H1 (cell line): ENCODE measurements at regions not wholly inside any gene's neighbourhood (a gene's known extent, or its start where the extent isn't known, plus 50 kb on each side); places are given as distances from the start of the nearest gene placed in this dataset.

Experiments used
- CTCF ChIA-PET: fragments of 300-600 bp; sonication (Branson Sonifier 250); formaldehyde crosslinking; loops from one replicate; lab custom pipeline; 2021; ENCODE audit not compliant: partially characterized antibody; lab: Charles Lee
- POLR2A ChIA-PET: fragments of 300-600 bp; sonication (Branson Sonifier 250); formaldehyde crosslinking; loops from one replicate; lab custom pipeline; 2021; ENCODE audit warnings: inconsistent platforms; ENCODE audit not compliant: partially characterized antibody; lab: Charles Lee
- DNase-seq, 2 experiments: peaks; one replicate each; pipeline versions ENCODE4 v3.0.0 to v3.0.0-alpha.2; 2010 to 2022; ENCODE audit warnings: low spot score in 2 of 2, low read depth in 1 of 2, mixed read lengths in 1 of 2
- FAIRE-seq: peaks from 2 replicates; lab custom pipeline; 2011; peaks lifted over from hg19 to GRCh38; lab: Jason Lieb, UNC
- H2AFZ ChIP-seq: 2 replicates; pipeline ENCODE4 v1.8.1; 2012; ENCODE audit warnings: low read length, inconsistent platforms
- H2AK5ac ChIP-seq: 2 replicates; pipeline ENCODE4 v1.6.1; 2013; ENCODE audit warnings: low read depth, low read length
- H2BK120ac ChIP-seq: replicated peaks from 2 replicates; pipeline ENCODE3; 2013; ENCODE audit warnings: low read depth, low read length, inconsistent platforms
- H2BK12ac ChIP-seq: 2 replicates; pipeline ENCODE4 v1.6.1; 2013; ENCODE audit warnings: low read depth, low read length
- H2BK15ac ChIP-seq: 2 replicates; pipeline ENCODE4 v1.6.1; 2013; ENCODE audit warnings: low read length
- H2BK20ac ChIP-seq: 2 replicates; pipeline ENCODE4 v1.6.1; 2013; ENCODE audit warnings: low read length
- H2BK5ac ChIP-seq: 2 replicates; pipeline ENCODE4 v1.6.1; 2013; ENCODE audit warnings: low read depth, low read length
- H3K14ac ChIP-seq: 2 replicates; pipeline ENCODE4 v1.6.1; 2013; ENCODE audit warnings: inconsistent platforms; ENCODE audit not compliant: insufficient read length
- H3K18ac ChIP-seq: 2 replicates; pipeline ENCODE4 v1.6.1; 2013; ENCODE audit warnings: low read length; ENCODE audit errors: extremely low read depth
- H3K23ac ChIP-seq: 2 replicates; pipeline ENCODE4 v1.6.1; 2013; ENCODE audit warnings: inconsistent platforms; ENCODE audit not compliant: insufficient read length
- H3K23me2 ChIP-seq: 2 replicates; pipeline ENCODE4 v1.6.1; 2013; ENCODE audit warnings: low read depth, low read length
- H3K27ac ChIP-seq: 2 replicates; pipeline ENCODE4 v1.6.1; 2011; ENCODE audit warnings: low read depth, low read length, inconsistent platforms
- H3K27me3 ChIP-seq, 4 experiments: replicated peaks in 1 of 4; 1 replicate in 1 of 4; 2 replicates in 3 of 4; pipeline versions ENCODE4 v1.6.1 to v1.8.1; 2011 to 2013; ENCODE audit warnings: low read length in 3 of 4, mild to moderate bottlenecking in 3 of 4, inconsistent platforms in 2 of 4, mixed read lengths in 2 of 4, moderate library complexity in 1 of 4; ENCODE audit not compliant: control insufficient read depth in 3 of 4, insufficient read depth in 3 of 4; ENCODE audit errors: extremely low read depth in 1 of 4
- H3K36me3 ChIP-seq, 4 experiments: 2 replicates each; pipeline versions ENCODE4 v1.6.1 to v1.8.1; 2011 to 2013; ENCODE audit warnings: mild to moderate bottlenecking in 4 of 4, low read length in 3 of 4, moderate library complexity in 2 of 4, control low read depth in 1 of 4, inconsistent platforms in 1 of 4; ENCODE audit not compliant: insufficient read depth in 4 of 4, control insufficient read depth in 2 of 4
- H3K4ac ChIP-seq: replicated peaks from 2 replicates; pipeline ENCODE3; 2013; ENCODE audit warnings: low read length, low read depth, mixed read lengths, inconsistent platforms; ENCODE audit not compliant: insufficient read length
- H3K4me1 ChIP-seq, 4 experiments: replicated peaks in 1 of 4; 1 replicate in 1 of 4; 2 replicates in 3 of 4; pipeline versions ENCODE4 v1.6.1 to v1.8.1; 2011 to 2013; ENCODE audit warnings: low read length in 3 of 4, inconsistent platforms in 2 of 4, mixed read lengths in 1 of 4; ENCODE audit not compliant: insufficient read depth in 4 of 4, control insufficient read depth in 3 of 4
- H3K4me2 ChIP-seq, 2 experiments: 2 replicates each; pipeline versions ENCODE4 v1.6.1 to v1.8.1; 2011 to 2013; ENCODE audit warnings: low read depth in 2 of 2, low read length in 2 of 2, control low read depth in 1 of 2, inconsistent platforms in 1 of 2, mild to moderate bottlenecking in 1 of 2; ENCODE audit not compliant: insufficient read depth in 1 of 2
- H3K4me3 ChIP-seq, 4 experiments: fragments of 200-600, 300-600 bp in 1 of 4; sonication (generic), shearing (Covaris generic), sonication (Bioruptor Twin) in 1 of 4; 2 replicates each; pipeline versions ENCODE4 v1.5.1 to v1.8.1; 2011 to 2016; ENCODE audit warnings: low read length in 4 of 4, low read depth in 3 of 4, control low read depth in 2 of 4, inconsistent platforms in 2 of 4, mild to moderate bottlenecking in 2 of 4, mixed read lengths in 1 of 4, moderate library complexity in 1 of 4; ENCODE audit not compliant: insufficient read depth in 2 of 4; ENCODE audit errors: extremely low read depth in 1 of 4
- H3K56ac ChIP-seq: replicated peaks from 2 replicates; pipeline ENCODE3; 2013; ENCODE audit warnings: low read depth, mild to moderate bottlenecking, mixed read lengths, low read length, inconsistent platforms; ENCODE audit not compliant: insufficient read length
- H3K79me1 ChIP-seq: 2 replicates; pipeline ENCODE4 v1.6.1; 2013; ENCODE audit warnings: low read depth, low read length, control low read depth
- H3K79me2 ChIP-seq, 2 experiments: 2 replicates each; pipeline versions ENCODE4 v1.6.1 to v1.8.1; 2012 to 2013; ENCODE audit warnings: low read length in 2 of 2, mild to moderate bottlenecking in 2 of 2, inconsistent platforms in 1 of 2; ENCODE audit not compliant: insufficient read depth in 2 of 2, control insufficient read depth in 1 of 2
- H3K9ac ChIP-seq, 4 experiments: replicated peaks in 1 of 4; 1 replicate in 1 of 4; 2 replicates in 3 of 4; pipeline versions ENCODE4 v1.6.1 to v1.8.1; 2011 to 2013; ENCODE audit warnings: low read depth in 3 of 4, low read length in 3 of 4, control low read depth in 2 of 4, mild to moderate bottlenecking in 2 of 4, moderate library complexity in 2 of 4, inconsistent platforms in 1 of 4; ENCODE audit errors: extremely low read depth in 1 of 4
- H3K9me3 ChIP-seq, 2 experiments: 2 replicates each; pipeline versions ENCODE4 v1.6.1 to v1.8.1; 2012 to 2013; ENCODE audit warnings: mild to moderate bottlenecking in 2 of 2, moderate library complexity in 2 of 2, control low read depth in 1 of 2, inconsistent platforms in 1 of 2, low read depth in 1 of 2, low read length in 1 of 2, mixed read lengths in 1 of 2; ENCODE audit not compliant: insufficient read depth in 2 of 2
- H4K20me1 ChIP-seq, 2 experiments: replicated peaks in 1 of 2; 2 replicates each; pipeline versions ENCODE3 to v1.8.1; 2011 to 2013; ENCODE audit warnings: inconsistent platforms in 2 of 2, low read length in 2 of 2, mild to moderate bottlenecking in 1 of 2; ENCODE audit not compliant: insufficient read depth in 2 of 2, control insufficient read depth in 1 of 2
- H4K5ac ChIP-seq: 2 replicates; pipeline ENCODE4 v1.6.1; 2013; ENCODE audit warnings: low read length, low read depth, mixed read lengths, inconsistent platforms; ENCODE audit not compliant: insufficient read length
- H4K8ac ChIP-seq: 2 replicates; pipeline ENCODE4 v1.8.0; 2013; ENCODE audit warnings: mild to moderate bottlenecking, moderate library complexity, low read length, inconsistent platforms; ENCODE audit not compliant: insufficient read depth; ENCODE audit errors: extremely low read depth
- H4K91ac ChIP-seq: replicated peaks from 2 replicates; pipeline ENCODE3; 2013; ENCODE audit warnings: low read length, mixed read lengths, inconsistent platforms; ENCODE audit not compliant: insufficient read length
- CBX8 ChIP-seq: fragments of 300-800, 300-1000 bp; sonication (generic); IDR thresholded peaks from 2 replicates; pipeline ENCODE4 v1.7.1; 2016; ENCODE audit warnings: low read depth, low read length, borderline replicate concordance
- CHD2 ChIP-seq: IDR thresholded peaks from 2 replicates; pipeline ENCODE4 v1.6.1; 2012; ENCODE audit warnings: low read length, improper control_type of control experiment
- EGR1 ChIP-seq: IDR thresholded peaks from 2 replicates; pipeline ENCODE4 v1.6.1; 2011; ENCODE audit warnings: low read depth, low read length, borderline replicate concordance
- NANOG ChIP-seq: IDR thresholded peaks from 2 replicates; pipeline ENCODE4 v1.6.1; 2011; ENCODE audit warnings: low read length, low read depth, mild to moderate bottlenecking, inconsistent platforms; ENCODE audit not compliant: insufficient read depth, poor library complexity, severe bottlenecking
- POLR2AphosphoS5 ChIP-seq: IDR thresholded peaks from 2 replicates; pipeline ENCODE4 v1.6.1; 2011; ENCODE audit warnings: low read depth, low read length
- SIRT6 ChIP-seq: IDR thresholded peaks from one replicate; pipeline ENCODE4 v1.7.1; 2012; ENCODE audit warnings: low read length, inconsistent platforms
- WGBS, 2 experiments: shearing (Covaris generic) in 1 of 2; methylation state at CpG; one replicate each; pipeline versions ENCODE4 v1.1.6 to v1.1.7; 2013 to 2015; ENCODE audit warnings: low lambda C conversion rate in 2 of 2, mixed read lengths in 2 of 2, inconsistent platforms in 1 of 2, low coverage in 1 of 2, missing lambda C conversion rate in 1 of 2; ENCODE audit not compliant: insufficient replicate concordance in 2 of 2, insufficient coverage in 1 of 2, insufficient read length in 1 of 2; ENCODE audit errors: extremely low coverage in 1 of 2, missing lambda C conversion rate in 1 of 2; 5-methylcytosine and 5-hydroxymethylcytosine counted together
- TF ChIP-seq, protein P1 (sequence below): IDR thresholded peaks from 2 replicates; pipeline ENCODE4 v1.6.1; 2012; ENCODE audit warnings: low read length, inconsistent platforms

DNA sequence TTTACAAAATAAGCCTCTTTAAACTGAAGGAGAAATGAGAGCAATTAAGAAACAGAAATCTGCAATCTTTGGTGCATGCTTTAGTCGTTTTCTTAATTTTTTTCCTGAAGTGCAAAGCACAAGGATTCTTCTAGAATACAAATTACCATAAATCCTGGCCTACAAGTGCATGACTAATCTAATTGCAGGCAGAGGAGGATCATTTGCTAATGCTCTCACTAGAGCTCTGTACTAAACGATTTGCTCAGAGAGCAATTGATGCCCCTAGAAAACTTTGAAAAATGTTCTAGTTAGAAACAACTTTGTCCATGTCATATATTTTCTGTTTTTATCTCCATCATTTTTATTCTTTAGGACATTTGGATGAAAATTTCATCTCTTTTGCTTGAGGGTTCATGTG, 193.2 kb downstream of the POU4F1 start:
- TF ChIP-seq NANOG = no peak
- TF ChIP-seq EGR1 = no peak
- no peak for TF ChIP-seq CBX8
- no peak for TF ChIP-seq CHD2
- TF ChIP-seq SIRT6 = no peak
- TF ChIP-seq POLR2AphosphoS5 = no peak
- TF ChIP-seq, protein P1, sequence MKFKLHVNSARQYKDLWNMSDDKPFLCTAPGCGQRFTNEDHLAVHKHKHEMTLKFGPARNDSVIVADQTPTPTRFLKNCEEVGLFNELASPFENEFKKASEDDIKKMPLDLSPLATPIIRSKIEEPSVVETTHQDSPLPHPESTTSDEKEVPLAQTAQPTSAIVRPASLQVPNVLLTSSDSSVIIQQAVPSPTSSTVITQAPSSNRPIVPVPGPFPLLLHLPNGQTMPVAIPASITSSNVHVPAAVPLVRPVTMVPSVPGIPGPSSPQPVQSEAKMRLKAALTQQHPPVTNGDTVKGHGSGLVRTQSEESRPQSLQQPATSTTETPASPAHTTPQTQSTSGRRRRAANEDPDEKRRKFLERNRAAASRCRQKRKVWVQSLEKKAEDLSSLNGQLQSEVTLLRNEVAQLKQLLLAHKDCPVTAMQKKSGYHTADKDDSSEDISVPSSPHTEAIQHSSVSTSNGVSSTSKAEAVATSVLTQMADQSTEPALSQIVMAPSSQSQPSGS = no peak
- TF ChIP-seq, all 59 proteins: peak for 0
- Histone ChIP-seq H3K9ac (no peak overlapping the region), H3K4ac (no peak overlapping the region), H2BK20ac (no peak overlapping the region), H2BK5ac (no peak overlapping the region), H3K79me2 (no peaks in the 10 kb centered on the region), H2AFZ (no peak overlapping the region), H4K20me1 (no peaks in the 10 kb centered on the region), H3K9me3 (no peaks in the 10 kb centered on the region), H3K18ac (no peak overlapping the region), H2BK120ac (no peak overlapping the region), H2AK5ac (no peak overlapping the region), H3K56ac (no peak overlapping the region), H4K8ac (no peak overlapping the region), H3K14ac (no peak overlapping the region), H3K4me3 (no peak overlapping the region), H2BK15ac (no peak overlapping the region), H4K91ac (no peak overlapping the region), H3K4me2 (no peak overlapping the region), H3K4me1 (peaks cover 0 to 2% (median 0%) of the 10 kb centered on the region in 4 experiments; a peak in 1 of 7 replicates), H3K27ac (no peak overlapping the region), H2BK12ac (no peak overlapping the region), H3K23me2 (no peaks in the 10 kb centered on the region), H3K36me3 (no peaks in the 10 kb centered on the region), H4K5ac (no peak overlapping the region), H3K27me3 (no peaks in the 10 kb centered on the region), H3K23ac (no peak overlapping the region), H3K79me1 (no peaks in the 10 kb centered on the region)
- FAIRE-seq (no peak), DNase-seq (no peak)
- ChIA-PET POLR2A (no interaction called here), CTCF (interaction anchor here (0.6 to 1.1 kb wide), 3 partner anchors 12 to 349 kb away, joined by 3 to 4 read pairs (median 4); no protein-coding TSS in a partner anchor)
- WGBS, 2 experiments = 63% methylated on average over 2 of the region's 2 CpGs; no CpG with 5 or more reads in 1 of the 2 experiments
